ENCODE measurements at regions not wholly inside any gene's neighbourhood (a gene's known extent, or its start where the extent isn't known, plus 50 kb on each side); places are given as distances from the start of the nearest gene placed in this dataset.
"Not testable (repeated sequence)": the region's sequence is repeated elsewhere in the genome, so short reads cannot be mapped to it uniquely, and the experiment has no call there.

- H3K4me2 ChIP-seq = no peak overlapping the region
- no peaks in the 10 kb centered on the region for H3K9me2 ChIP-seq (ENCODE audit: insufficient read depth)
- H3K27ac ChIP-seq = no peak overlapping the region
- no peak overlapping the region for H2AFZ ChIP-seq
- no peaks in the 10 kb centered on the region for H3F3A ChIP-seq (ENCODE audit: insufficient read depth, low read depth)
- BruUV-seq (replicated peaks) = no TSS peak
- H3K4me3 ChIP-seq = no peak overlapping the region
- no peaks in the 10 kb centered on the region for H3K36me3 ChIP-seq (ENCODE audit: low read depth)
- CTCF ChIA-PET = no interaction called here
- H3K4me1 ChIP-seq (replicated peaks; ENCODE audit: insufficient read depth) = no peaks in the 10 kb centered on the region
- DNase-seq = no peak
- no peaks in the 10 kb centered on the region for H3K79me2 ChIP-seq (ENCODE audit: low read depth)
- no peaks in the 10 kb centered on the region; the same call in 1 of the 2 replicates for H4K20me1 ChIP-seq (ENCODE audit: insufficient read depth)
- no peaks in the 10 kb centered on the region for H3K9me3 ChIP-seq (ENCODE audit: insufficient read depth, low read depth)
- TF ChIP-seq EZH2 (IDR thresholded peaks at IDR 0.05; ENCODE audit: low read depth) = no peak
- TF ChIP-seq CTCF (conservative IDR thresholded peaks at IDR 0.05) = no peak
- H3K27me3 ChIP-seq (ENCODE audit: insufficient read depth, low read depth) = no peaks in the 10 kb centered on the region
- POLR2A ChIA-PET (ENCODE audit: unreplicated experiment) = no interaction called here
- intact Hi-C loops (cut with micrococcal nuclease; ENCODE audit: unreplicated experiment) = no loop called here
Measured at GRCh38 chr2:125408874-125409538, 1247.0 kb upstream of the GYPC start.

DNA sequence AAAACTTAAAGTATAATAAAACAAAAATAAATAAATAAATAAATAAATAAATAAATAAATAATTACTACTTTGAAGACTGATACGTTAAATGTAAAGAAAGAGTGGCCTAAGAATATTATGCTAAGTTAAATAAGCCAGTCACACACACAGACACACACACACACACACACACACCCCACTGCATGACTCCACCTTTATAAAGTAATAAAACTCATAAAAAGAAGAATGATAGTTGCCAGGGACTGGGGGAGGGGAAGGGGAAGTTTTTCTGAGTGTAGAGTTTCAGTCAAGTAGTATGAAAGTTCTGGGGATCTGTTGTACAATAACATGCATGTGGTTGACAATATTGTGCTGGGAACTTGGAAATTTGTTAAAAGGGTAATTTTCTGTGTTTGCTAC lies 1237.5 kb upstream of the GYPC start:
- no peaks in the 10 kb centered on the region for H3K4me1 ChIP-seq (replicated peaks; ENCODE audit: insufficient read depth)
- no TSS peak for BruUV-seq (replicated peaks)
- no peak overlapping the region for H3K4me2 ChIP-seq
- DNase-seq = no peak
- H3K79me2 ChIP-seq (ENCODE audit: low read depth) = no peaks in the 10 kb centered on the region
- no peak for TF ChIP-seq CTCF (conservative IDR thresholded peaks at IDR 0.05)
- TF ChIP-seq EZH2 (IDR thresholded peaks at IDR 0.05; ENCODE audit: low read depth) = no peak
- H3K27ac ChIP-seq = no peak overlapping the region
- no peaks in the 10 kb centered on the region for H3K36me3 ChIP-seq (ENCODE audit: low read depth)
- no peaks in the 10 kb centered on the region for H3K9me2 ChIP-seq (ENCODE audit: insufficient read depth)
- no peak overlapping the region for H2AFZ ChIP-seq
- CTCF ChIA-PET = no interaction called here
- no peaks in the 10 kb centered on the region for H4K20me1 ChIP-seq (ENCODE audit: insufficient read depth)
- H3K4me3 ChIP-seq = no peak overlapping the region
- H3F3A ChIP-seq (ENCODE audit: insufficient read depth, low read depth) = no peaks in the 10 kb centered on the region
- intact Hi-C loops (cut with micrococcal nuclease; ENCODE audit: unreplicated experiment) = no loop called here
- POLR2A ChIA-PET (ENCODE audit: unreplicated experiment) = no interaction called here
- no peaks in the 10 kb centered on the region for H3K27me3 ChIP-seq (ENCODE audit: insufficient read depth, low read depth)
- no peaks in the 10 kb centered on the region for H3K9me3 ChIP-seq (ENCODE audit: insufficient read depth, low read depth)

- DNase-seq = not testable (repeated sequence)
Measured at GRCh38 chr2:125422198-125422770, 1233.7 kb upstream of the GYPC start.

More at GRCh38 chr2:125422198-125422770, 1233.7 kb upstream of the GYPC start:
- H3K36me3 ChIP-seq (ENCODE audit: low read depth); intact Hi-C loops (cut with micrococcal nuclease; ENCODE audit: unreplicated experiment); H4K20me1 ChIP-seq (ENCODE audit: insufficient read depth); H3K27ac ChIP-seq; BruUV-seq (replicated peaks); H3K4me1 ChIP-seq (replicated peaks; ENCODE audit: insufficient read depth); H3F3A ChIP-seq (ENCODE audit: insufficient read depth, low read depth); H3K4me2 ChIP-seq; H3K27me3 ChIP-seq (ENCODE audit: insufficient read depth, low read depth); H3K4me3 ChIP-seq; POLR2A ChIA-PET (ENCODE audit: unreplicated experiment); H3K9me2 ChIP-seq (ENCODE audit: insufficient read depth); H3K79me2 ChIP-seq (ENCODE audit: low read depth); H3K9me3 ChIP-seq (ENCODE audit: insufficient read depth, low read depth); H2AFZ ChIP-seq; CTCF ChIA-PET: not testable (repeated sequence)

Measured in PC-9 (cell line).